ENCODE measurements at regions not wholly inside any gene's neighbourhood (a gene's known extent, or its start where the extent isn't known, plus 50 kb on each side); places are given as distances from the start of the nearest gene placed in this dataset.

DNA sequence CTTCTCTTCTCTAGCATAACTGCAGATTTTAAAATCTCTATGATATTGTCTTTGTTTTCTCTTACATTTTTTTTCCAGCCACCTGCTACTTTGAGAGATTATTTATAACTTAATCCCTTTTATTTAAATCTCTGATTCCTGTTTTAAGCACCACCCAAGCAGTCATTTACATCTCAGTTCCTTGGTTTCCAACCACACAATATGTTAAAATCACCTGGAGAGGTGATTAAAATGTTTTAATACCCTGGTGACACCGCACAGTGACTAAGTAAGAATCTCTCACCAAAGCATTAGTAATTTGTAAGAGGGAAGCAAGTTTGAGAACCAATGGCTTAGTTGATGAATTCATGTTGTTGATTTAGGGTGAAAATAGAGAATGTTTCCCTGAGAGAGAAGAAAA, 849.8 kb downstream of the TMTC2 start:
- TF ChIP-seq, protein P1, sequence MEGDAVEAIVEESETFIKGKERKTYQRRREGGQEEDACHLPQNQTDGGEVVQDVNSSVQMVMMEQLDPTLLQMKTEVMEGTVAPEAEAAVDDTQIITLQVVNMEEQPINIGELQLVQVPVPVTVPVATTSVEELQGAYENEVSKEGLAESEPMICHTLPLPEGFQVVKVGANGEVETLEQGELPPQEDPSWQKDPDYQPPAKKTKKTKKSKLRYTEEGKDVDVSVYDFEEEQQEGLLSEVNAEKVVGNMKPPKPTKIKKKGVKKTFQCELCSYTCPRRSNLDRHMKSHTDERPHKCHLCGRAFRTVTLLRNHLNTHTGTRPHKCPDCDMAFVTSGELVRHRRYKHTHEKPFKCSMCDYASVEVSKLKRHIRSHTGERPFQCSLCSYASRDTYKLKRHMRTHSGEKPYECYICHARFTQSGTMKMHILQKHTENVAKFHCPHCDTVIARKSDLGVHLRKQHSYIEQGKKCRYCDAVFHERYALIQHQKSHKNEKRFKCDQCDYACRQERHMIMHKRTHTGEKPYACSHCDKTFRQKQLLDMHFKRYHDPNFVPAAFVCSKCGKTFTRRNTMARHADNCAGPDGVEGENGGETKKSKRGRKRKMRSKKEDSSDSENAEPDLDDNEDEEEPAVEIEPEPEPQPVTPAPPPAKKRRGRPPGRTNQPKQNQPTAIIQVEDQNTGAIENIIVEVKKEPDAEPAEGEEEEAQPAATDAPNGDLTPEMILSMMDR (IDR thresholded peaks at IDR 0.05) = no peak
- TF ChIP-seq POLR2A (IDR thresholded peaks at IDR 0.05) = no peak
- TF ChIP-seq POLR2AphosphoS5 (IDR thresholded peaks at IDR 0.05) = no peak

All from upper lobe of left lung (tissue), 4 donors.